ENCODE measurements at regions not wholly inside any gene's neighbourhood (a gene's known extent, or its start where the extent isn't known, plus 50 kb on each side); places are given as distances from the start of the nearest gene placed in this dataset.

GRCh38 chr14:41419709-41420108 is 187.0 kb upstream of the LRFN5 start:
- no peak overlapping the region for H3K4me3 ChIP-seq (ENCODE audit: low read depth in 2 of 2, low read length in 2 of 2)
- no peak for DNase-seq (ENCODE audit: low read depth, low spot score)
- in situ Hi-C loops (cut with HindIII; ENCODE audit: low pct_unique_long_range_greater_than_20kb, low sequenced_read_pairs) (no loop called here), intact Hi-C loops (cut with micrococcal nuclease; ENCODE audit: unreplicated experiment) (no loop called here)
- no peak for TF ChIP-seq TCF7L2 (IDR thresholded peaks at IDR 0.05; ENCODE audit: low read depth, low read length)
- no peak for TF ChIP-seq REST (IDR thresholded peaks at IDR 0.05; ENCODE audit: insufficient read depth in 1 of 2, low read depth in 2 of 2, low read length in 1 of 2)
- TF ChIP-seq POLR2AphosphoS5 (IDR thresholded peaks at IDR 0.05; ENCODE audit: low read depth, low read length) = no peak
- TF ChIP-seq CTCF (IDR thresholded peaks at IDR 0.05) = no peak
- TF ChIP-seq SIN3A (IDR thresholded peaks at IDR 0.05; ENCODE audit: borderline replicate concordance, insufficient read depth, low read depth, low read length) = no peak
- ChIA-PET CTCF (no interaction called here), POLR2A (no interaction called here)
- H3K27me3 ChIP-seq (ENCODE audit: control insufficient read depth, insufficient read depth, low read length) = no peaks in the 10 kb centered on the region
- BruUV-seq (replicated peaks) = no TSS peak
- no peaks in the 10 kb centered on the region for H3K4me1 ChIP-seq (ENCODE audit: control insufficient read depth, insufficient read depth, low read length)
- no peak for ATAC-seq
- H3K9me3 ChIP-seq (ENCODE audit: control insufficient read depth, insufficient read depth, low read depth, low read length) = no peaks in the 10 kb centered on the region
- H3K27ac ChIP-seq (ENCODE audit: low read length) = no peak overlapping the region
- H3K36me3 ChIP-seq (ENCODE audit: control insufficient read depth, insufficient read depth, low read length) = no peaks in the 10 kb centered on the region

GRCh38 chr14:41418851-41419250 is 187.8 kb upstream of the LRFN5 start:
- in situ Hi-C loops (cut with HindIII; ENCODE audit: low pct_unique_long_range_greater_than_20kb, low sequenced_read_pairs) = no loop called here
- Histone ChIP-seq H3K4me1 (ENCODE audit: control insufficient read depth, insufficient read depth, low read length) (no peaks in the 10 kb centered on the region), H3K27ac (ENCODE audit: low read length) (no peak overlapping the region), H3K4me3 (ENCODE audit: low read depth in 2 of 2, low read length in 2 of 2) (no peak overlapping the region), H3K36me3 (ENCODE audit: control insufficient read depth, insufficient read depth, low read length) (no peaks in the 10 kb centered on the region), H3K27me3 (ENCODE audit: control insufficient read depth, insufficient read depth, low read length) (no peaks in the 10 kb centered on the region), H3K9me3 (ENCODE audit: control insufficient read depth, insufficient read depth, low read depth, low read length) (no peaks in the 10 kb centered on the region)
- CTCF ChIA-PET = no interaction called here
- POLR2A ChIA-PET = no interaction called here
- ATAC-seq = no peak
- intact Hi-C loops (cut with micrococcal nuclease; ENCODE audit: unreplicated experiment) = no loop called here
- TF ChIP-seq POLR2AphosphoS5 (IDR thresholded peaks at IDR 0.05; ENCODE audit: low read depth, low read length) (no peak), REST (IDR thresholded peaks at IDR 0.05; ENCODE audit: insufficient read depth in 1 of 2, low read depth in 2 of 2, low read length in 1 of 2) (no peak), SIN3A (IDR thresholded peaks at IDR 0.05; ENCODE audit: borderline replicate concordance, insufficient read depth, low read depth, low read length) (no peak), TCF7L2 (IDR thresholded peaks at IDR 0.05; ENCODE audit: low read depth, low read length) (no peak), CTCF (IDR thresholded peaks at IDR 0.05) (no peak)
- no peak for DNase-seq (ENCODE audit: low read depth, low spot score)
- no TSS peak for BruUV-seq (replicated peaks)

Measured in Panc1 (cell line).